OCI-LY7 (cell line): ENCODE measurements at regions not wholly inside any gene's neighbourhood (a gene's known extent, or its start where the extent isn't known, plus 50 kb on each side); places are given as distances from the start of the nearest gene placed in this dataset.

Experiments
- BruUV-seq: library from RNA; stranded (reverse); fragments of 400-500 nt; replicated peaks from 2 replicates; lab custom pipeline; 2021; lab: Mats Ljungman, UMichigan
- CTCF ChIA-PET: fragments of 300-600 bp; sonication (Branson Sonifier 250); formaldehyde crosslinking; loops from one replicate; lab custom pipeline; 2022; ENCODE audit warnings: antibody characterized with exemption; ENCODE audit not compliant: unreplicated experiment; lab: Charles Lee
- POLR2A ChIA-PET: fragments of 300-600 bp; sonication (Branson Sonifier 250); formaldehyde crosslinking; loops from one replicate; lab custom pipeline; 2022; ENCODE audit warnings: antibody characterized with exemption; lab: Charles Lee
- DNase-seq: peaks from one replicate; pipeline ENCODE4 v3.0.0-alpha.2; 2015; ENCODE audit warnings: low spot score
- H2AFZ ChIP-seq: fragments of 200-600 bp; sonication (generic), shearing (Covaris generic); 2 replicates; pipeline ENCODE4 v1.6.1; 2014; ENCODE audit warnings: mild to moderate bottlenecking, antibody characterized with exemption, low read length, moderate library complexity
- H3K27ac ChIP-seq: fragments of 200-600 bp; sonication (generic); 2 replicates; pipeline ENCODE4 v1.5.1; 2014; ENCODE audit warnings: mixed run types, low read depth, mild to moderate bottlenecking, moderate library complexity, low read length, inconsistent platforms; ENCODE audit not compliant: poor library complexity, severe bottlenecking
- H3K36me3 ChIP-seq: fragments of 200-600 bp; sonication (generic); 2 replicates; pipeline ENCODE4 v1.6.1; 2014; ENCODE audit warnings: mild to moderate bottlenecking, antibody characterized with exemption, low read length, moderate library complexity, mixed read lengths; ENCODE audit not compliant: insufficient read depth
- H3K4me1 ChIP-seq: fragments of 200-600 bp; sonication (generic); 2 replicates; pipeline ENCODE4 v1.5.1; 2014; ENCODE audit warnings: mild to moderate bottlenecking, low read length; ENCODE audit not compliant: insufficient read depth, poor library complexity, severe bottlenecking
- H3K4me2 ChIP-seq: fragments of 200-600 bp; sonication (generic); 2 replicates; pipeline ENCODE4 v1.6.1; 2014; ENCODE audit warnings: mild to moderate bottlenecking, low read length
- H3K4me3 ChIP-seq: fragments of 200-600 bp; sonication (generic); 2 replicates; pipeline ENCODE4 v1.5.1; 2014; ENCODE audit warnings: mild to moderate bottlenecking, low read depth, low read length; ENCODE audit not compliant: poor library complexity, severe bottlenecking
- H3K79me2 ChIP-seq: fragments of 200-600 bp; sonication (generic); 2 replicates; pipeline ENCODE4 v1.6.1; 2016; ENCODE audit warnings: low read depth, mild to moderate bottlenecking, low read length, moderate library complexity, mixed read lengths; ENCODE audit not compliant: insufficient read depth
- H3K9me2 ChIP-seq: fragments of 200-600 bp; sonication (generic); 2 replicates; pipeline ENCODE4 v1.6.1; 2016; ENCODE audit warnings: mild to moderate bottlenecking, low read length, mixed read lengths; ENCODE audit not compliant: insufficient read depth
- H3K9me3 ChIP-seq: fragments of 200-600 bp; sonication (generic); 2 replicates; pipeline ENCODE4 v1.6.1; 2014; ENCODE audit warnings: mild to moderate bottlenecking, mixed run types, low read length, mixed read lengths
- H4K20me1 ChIP-seq: fragments of 200-600 bp; sonication (generic); 2 replicates; pipeline ENCODE4 v1.6.1; 2014; ENCODE audit warnings: mild to moderate bottlenecking, antibody characterized with exemption, low read length, moderate library complexity, mixed read lengths; ENCODE audit not compliant: insufficient read depth
- CTCF ChIP-seq: fragments of 200-600 bp; sonication (generic); conservative IDR thresholded peaks from 2 replicates; pipeline ENCODE4 v1.5.1; 2014; ENCODE audit warnings: mild to moderate bottlenecking, antibody characterized with exemption, low read length, moderate library complexity, mixed read lengths
- EZH2phosphoT487 ChIP-seq: fragments of 200-600 bp; sonication (generic); IDR thresholded peaks from 2 replicates; pipeline ENCODE4 v1.6.1; 2018; ENCODE audit warnings: low read depth, borderline replicate concordance, mild to moderate bottlenecking, mixed run types, antibody characterized with exemption, low read length, moderate library complexity, mixed read lengths
- intact Hi-C: fragments of 100-400 bp; cut with micrococcal nuclease; formaldehyde crosslinking; loops from one replicate; pipeline ENCODE4 v1.10.0; 2022; ENCODE audit not compliant: unreplicated experiment

- Histone ChIP-seq H3K27ac (no peak overlapping the region), H4K20me1 (no peaks in the 10 kb centered on the region), H2AFZ (no peak overlapping the region), H3K4me2 (no peak overlapping the region), H3K79me2 (no peaks in the 10 kb centered on the region), H3K9me3 (no peaks in the 10 kb centered on the region), H3K4me1 (no peaks in the 10 kb centered on the region), H3K36me3 (no peaks in the 10 kb centered on the region), H3K4me3 (no peak overlapping the region), H3K9me2 (no peaks in the 10 kb centered on the region)
- DNase-seq, result no peak
- no TSS peak for BruUV-seq
- ChIA-PET POLR2A (interaction anchor here (0.7 kb wide), 1 partner anchor 686 kb away, joined by 4 read pairs; no protein-coding TSS in a partner anchor), CTCF (no interaction called here)
- TF ChIP-seq EZH2phosphoT487, result no peak
- TF ChIP-seq CTCF, result no peak
- intact Hi-C loops, result no loop called here
Observed at GRCh38 chr6:67976486-67976885, 658.6 kb upstream of the ADGRB3 start.

- DNase-seq, result no peak
- Histone ChIP-seq H3K27ac (no peak overlapping the region), H3K79me2 (no peaks in the 10 kb centered on the region), H3K9me2 (no peaks in the 10 kb centered on the region), H2AFZ (no peak overlapping the region), H3K4me3 (no peak overlapping the region), H3K4me2 (no peak overlapping the region), H3K9me3 (no peaks in the 10 kb centered on the region), H3K36me3 (no peaks in the 10 kb centered on the region), H3K4me1 (no peaks in the 10 kb centered on the region), H4K20me1 (no peaks in the 10 kb centered on the region)
- CTCF ChIA-PET, result no interaction called here
- BruUV-seq, result no TSS peak
- intact Hi-C loops, result no loop called here
- TF ChIP-seq EZH2phosphoT487, result no peak
- no peak for TF ChIP-seq CTCF
- POLR2A ChIA-PET, result no interaction called here
Observed at GRCh38 chr6:67974931-67975330, 660.2 kb upstream of the ADGRB3 start.

GRCh38 chr6:67971812-67972211, 663.3 kb upstream of the ADGRB3 start:
- no peak for TF ChIP-seq EZH2phosphoT487
- no peak for TF ChIP-seq CTCF
- intact Hi-C loops, result no loop called here
- Histone ChIP-seq H3K9me3 (no peaks in the 10 kb centered on the region), H3K36me3 (no peaks in the 10 kb centered on the region), H2AFZ (no peak overlapping the region), H3K4me3 (no peak overlapping the region), H4K20me1 (no peaks in the 10 kb centered on the region), H3K4me2 (no peak overlapping the region), H3K9me2 (no peaks in the 10 kb centered on the region), H3K27ac (no peak overlapping the region), H3K4me1 (no peaks in the 10 kb centered on the region), H3K79me2 (no peaks in the 10 kb centered on the region)
- ChIA-PET POLR2A (interaction anchor here (0.6 to 1.5 kb wide), 6 partner anchors 11 to 853 kb away, joined by 3 to 5 read pairs (median 3); no protein-coding TSS in a partner anchor), CTCF (no interaction called here)
- no TSS peak for BruUV-seq
- DNase-seq, result no peak
